ENCODE measurements at regions not wholly inside any gene's neighbourhood (a gene's known extent, or its start where the extent isn't known, plus 50 kb on each side); places are given as distances from the start of the nearest gene placed in this dataset.

GRCh38 chr22:49181431-49181830 lies 646.2 kb downstream of the BRD1 start:
- no peak for TF ChIP-seq CTCF (IDR thresholded peaks at IDR 0.05)
- TF ChIP-seq POLR2A (IDR thresholded peaks at IDR 0.05), result no peak
- no peak for TF ChIP-seq EP300 (IDR thresholded peaks at IDR 0.05)

Data from tibial nerve (tissue), 4 donors.